Rectal smooth muscle tissue (tissue), 1 donor: ENCODE measurements at regions not wholly inside any gene's neighbourhood (a gene's known extent, or its start where the extent isn't known, plus 50 kb on each side); places are given as distances from the start of the nearest gene placed in this dataset.
"Not testable (repeated sequence)": the region's sequence is repeated elsewhere in the genome, so short reads cannot be mapped to it uniquely, and the experiment has no call there.

Source experiments
- H3K27ac ChIP-seq: one replicate; pipeline ENCODE4 v1.7.0; 2013; ENCODE audit warnings: low read depth, low read length, inconsistent platforms
- H3K27me3 ChIP-seq: one replicate; pipeline ENCODE4 v1.7.0; 2013; ENCODE audit warnings: low read length; ENCODE audit not compliant: control insufficient read depth, insufficient read depth
- H3K36me3 ChIP-seq: one replicate; pipeline ENCODE4 v1.7.0; 2013; ENCODE audit warnings: low read length; ENCODE audit not compliant: control insufficient read depth, insufficient read depth
- H3K4me1 ChIP-seq: one replicate; pipeline ENCODE4 v1.7.0; 2013; ENCODE audit warnings: low read length; ENCODE audit not compliant: control insufficient read depth, insufficient read depth
- H3K4me3 ChIP-seq: one replicate; pipeline ENCODE4 v1.7.0; 2013; ENCODE audit warnings: low read length
- H3K9ac ChIP-seq: one replicate; pipeline ENCODE4 v1.7.0; 2013; ENCODE audit warnings: low read length

GRCh38 chr2:182609005-182609404 is 107.1 kb upstream of the DNAJC10 start:
- H3K4me1 ChIP-seq, H3K9ac ChIP-seq, H3K36me3 ChIP-seq, H3K27ac ChIP-seq, H3K4me3 ChIP-seq, H3K27me3 ChIP-seq: not testable (repeated sequence)

GRCh38 chr2:182610231-182610630 is 105.8 kb upstream of the DNAJC10 start:
- no peak overlapping the region for H3K4me3 ChIP-seq
- no peaks in the 10 kb centered on the region for H3K36me3 ChIP-seq
- H3K4me1 ChIP-seq, result no peaks in the 10 kb centered on the region
- no peak overlapping the region for H3K27ac ChIP-seq
- H3K27me3 ChIP-seq, result no peaks in the 10 kb centered on the region
- no peak overlapping the region for H3K9ac ChIP-seq

DNA sequence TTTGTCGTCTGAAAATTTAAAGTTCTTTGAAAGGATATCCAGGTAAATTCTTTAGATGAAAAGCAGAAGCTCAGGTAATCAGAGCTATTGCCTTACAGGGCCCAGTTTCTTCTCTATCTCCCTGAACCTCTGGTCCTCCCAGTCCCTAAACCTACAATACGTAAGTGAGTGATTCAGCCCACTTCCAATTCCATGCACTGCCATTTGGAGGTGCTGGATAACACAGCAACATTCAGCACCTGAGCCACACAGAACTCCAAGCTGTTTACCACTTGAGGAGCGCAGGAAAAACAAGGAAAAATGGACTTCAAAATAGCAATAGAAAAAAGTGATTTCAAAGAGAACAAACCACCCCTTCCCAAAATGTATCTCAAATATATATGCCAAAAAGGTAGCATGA is 105.0 kb upstream of the DNAJC10 start:
- Histone ChIP-seq H3K9ac (no peak overlapping the region), H3K36me3 (no peaks in the 10 kb centered on the region), H3K27ac (no peak overlapping the region), H3K4me1 (no peaks in the 10 kb centered on the region), H3K27me3 (no peaks in the 10 kb centered on the region), H3K4me3 (no peak overlapping the region)

GRCh38 chr2:182615036-182615435 is 101.0 kb upstream of the DNAJC10 start:
- Histone ChIP-seq H3K4me1 (peaks cover 2% of the 10 kb centered on the region), H3K27ac (no peak overlapping the region), H3K27me3 (no peaks in the 10 kb centered on the region), H3K9ac (no peak overlapping the region), H3K36me3 (no peaks in the 10 kb centered on the region), H3K4me3 (no peak overlapping the region)

GRCh38 chr2:182616471-182617393 is 99.3 kb upstream of the DNAJC10 start:
- no peaks in the 10 kb centered on the region for H3K27me3 ChIP-seq
- no peak overlapping the region for H3K9ac ChIP-seq
- H3K4me1 ChIP-seq, result peaks cover 2% of the 10 kb centered on the region
- no peak overlapping the region for H3K4me3 ChIP-seq
- no peak overlapping the region for H3K27ac ChIP-seq
- H3K36me3 ChIP-seq, result no peaks in the 10 kb centered on the region

GRCh38 chr2:182618672-182619079 is 97.4 kb upstream of the DNAJC10 start:
- Histone ChIP-seq H3K36me3 (no peaks in the 10 kb centered on the region), H3K4me3 (no peak overlapping the region), H3K9ac (no peak overlapping the region), H3K27me3 (no peaks in the 10 kb centered on the region), H3K4me1 (peaks cover 2% of the 10 kb centered on the region), H3K27ac (no peak overlapping the region)

DNA sequence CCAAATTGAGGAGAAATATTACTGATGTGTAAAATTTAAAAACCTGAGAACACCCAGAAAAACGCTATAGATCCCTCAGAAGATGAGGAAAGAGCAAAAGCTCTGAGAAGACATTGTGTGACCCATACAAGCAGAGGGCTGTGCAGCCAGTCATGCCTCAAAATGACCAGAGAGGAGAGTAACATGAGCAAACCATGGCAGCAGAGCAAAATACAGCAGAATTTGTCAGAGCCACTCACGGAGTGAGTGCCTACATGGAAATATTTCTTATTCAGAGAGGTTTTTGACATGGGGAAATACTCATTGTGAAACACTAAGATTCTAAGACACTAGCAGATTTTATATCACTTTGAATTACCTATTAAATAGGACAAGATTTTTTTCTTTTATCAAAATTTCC is 96.8 kb upstream of the DNAJC10 start:
- H3K9ac ChIP-seq, result no peak overlapping the region
- peaks cover 2% of the 10 kb centered on the region for H3K4me1 ChIP-seq
- H3K27ac ChIP-seq, result no peak overlapping the region
- no peaks in the 10 kb centered on the region for H3K27me3 ChIP-seq
- no peaks in the 10 kb centered on the region for H3K36me3 ChIP-seq
- no peak overlapping the region for H3K4me3 ChIP-seq

GRCh38 chr2:182621191-182621590 is 94.9 kb upstream of the DNAJC10 start:
- H3K9ac ChIP-seq, result no peak overlapping the region
- no peaks in the 10 kb centered on the region for H3K36me3 ChIP-seq
- no peak overlapping the region for H3K4me3 ChIP-seq
- no peak overlapping the region for H3K27ac ChIP-seq
- H3K4me1 ChIP-seq, result peaks cover 2% of the 10 kb centered on the region
- H3K27me3 ChIP-seq, result no peaks in the 10 kb centered on the region

DNA sequence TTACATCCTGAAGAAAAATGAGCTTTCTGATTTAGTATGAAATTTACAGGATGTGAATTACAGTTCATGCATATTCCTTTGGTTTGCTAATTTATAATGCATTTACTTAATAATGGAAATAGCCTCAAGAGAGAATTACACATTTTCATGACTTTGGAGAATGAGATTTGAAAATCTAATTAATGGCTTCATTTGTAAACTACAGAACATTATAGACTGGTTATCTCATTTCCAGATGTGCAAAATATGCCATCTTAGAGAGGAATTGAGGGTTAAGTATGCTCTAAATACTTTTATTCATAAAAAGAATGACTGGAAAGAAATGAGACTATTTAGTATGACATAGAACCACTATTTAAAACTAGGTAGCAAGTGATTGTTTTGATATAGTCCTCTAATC is 94.2 kb upstream of the DNAJC10 start:
- no peak overlapping the region for H3K9ac ChIP-seq
- peak overlapping the region; percentile 8 for H3K27ac ChIP-seq
- H3K4me1 ChIP-seq, result peaks cover 2% of the 10 kb centered on the region
- H3K36me3 ChIP-seq, result no peaks in the 10 kb centered on the region
- H3K27me3 ChIP-seq, result no peaks in the 10 kb centered on the region
- H3K4me3 ChIP-seq, result no peak overlapping the region

DNA sequence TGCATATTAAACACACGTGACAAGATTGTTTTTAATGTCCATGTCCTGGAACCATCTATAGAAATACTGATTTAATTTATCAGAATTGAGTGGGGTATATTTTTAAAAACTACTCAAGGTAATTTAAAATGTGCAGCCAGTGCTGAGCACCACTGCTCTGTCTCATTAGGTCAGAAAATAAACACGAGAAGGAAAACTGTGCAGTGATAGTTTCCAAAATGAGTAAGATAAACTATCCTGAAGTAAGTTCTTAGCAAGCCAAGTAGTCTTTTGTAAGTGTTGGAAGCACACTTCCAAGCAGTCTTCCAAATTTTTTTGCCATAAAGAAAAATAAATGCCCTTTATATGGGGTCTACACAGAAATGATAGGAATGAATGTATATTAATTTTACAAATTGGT is 93.8 kb upstream of the DNAJC10 start:
- Histone ChIP-seq H3K27ac (no peak overlapping the region), H3K27me3 (no peaks in the 10 kb centered on the region), H3K4me1 (peaks cover 2% of the 10 kb centered on the region), H3K4me3 (no peak overlapping the region), H3K9ac (no peak overlapping the region), H3K36me3 (no peaks in the 10 kb centered on the region)

DNA sequence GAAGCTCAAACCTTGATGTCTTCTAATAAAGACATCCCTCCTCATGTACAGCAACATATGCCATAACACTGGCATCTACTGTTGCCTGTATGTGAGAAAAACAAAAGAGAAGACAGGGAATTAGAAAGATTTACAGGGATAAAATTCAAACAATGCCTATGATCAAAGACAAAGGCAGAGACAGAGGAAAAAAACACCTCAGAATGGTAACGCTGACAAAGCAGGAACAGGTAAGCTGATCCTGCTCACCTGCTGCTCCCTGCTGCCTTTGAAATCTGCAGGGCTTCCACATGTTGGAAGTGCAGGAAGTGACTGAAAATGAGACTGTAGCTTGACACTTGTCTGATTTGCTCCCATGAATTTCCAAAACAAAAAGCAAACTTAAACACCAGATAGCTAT is 90.2 kb upstream of the DNAJC10 start:
- H3K36me3 ChIP-seq, result no peaks in the 10 kb centered on the region
- H3K27ac ChIP-seq, result no peak overlapping the region
- H3K4me1 ChIP-seq, result no peaks in the 10 kb centered on the region
- no peak overlapping the region for H3K9ac ChIP-seq
- no peaks in the 10 kb centered on the region for H3K27me3 ChIP-seq
- no peak overlapping the region for H3K4me3 ChIP-seq

GRCh38 chr2:182628916-182629315 is 87.1 kb upstream of the DNAJC10 start:
- Histone ChIP-seq H3K36me3 (no peaks in the 10 kb centered on the region), H3K9ac (no peak overlapping the region), H3K27me3 (no peaks in the 10 kb centered on the region), H3K4me1 (no peaks in the 10 kb centered on the region), H3K4me3 (no peak overlapping the region), H3K27ac (no peak overlapping the region)

DNA sequence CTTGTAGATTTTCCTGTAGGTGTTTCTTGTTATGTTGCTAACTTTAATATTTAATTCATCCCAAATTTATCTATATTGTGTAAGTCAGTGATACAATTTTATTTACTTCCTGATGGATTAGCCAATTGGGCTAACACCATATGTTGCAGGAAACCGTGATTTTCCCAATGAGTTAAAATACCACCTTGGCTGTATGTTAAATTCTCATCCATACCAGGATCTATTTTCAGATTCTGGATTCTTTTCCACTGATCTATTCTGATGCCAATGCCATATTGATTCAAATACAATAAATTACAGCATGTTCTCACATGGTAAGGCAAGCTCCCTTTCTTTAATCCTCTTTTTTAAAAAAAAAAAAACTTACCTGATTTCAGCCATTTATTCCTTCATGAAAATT is 85.8 kb upstream of the DNAJC10 start:
- H3K9ac ChIP-seq, result no peak overlapping the region
- no peak overlapping the region for H3K4me3 ChIP-seq
- H3K4me1 ChIP-seq, result no peaks in the 10 kb centered on the region
- H3K27me3 ChIP-seq, result no peaks in the 10 kb centered on the region
- H3K36me3 ChIP-seq, result no peaks in the 10 kb centered on the region
- no peak overlapping the region for H3K27ac ChIP-seq
